ENCODE measurements at regions not wholly inside any gene's neighbourhood (a gene's known extent, or its start where the extent isn't known, plus 50 kb on each side); places are given as distances from the start of the nearest gene placed in this dataset.

- TF ChIP-seq CTCF (IDR thresholded peaks at IDR 0.05) (no peak), POLR2A (IDR thresholded peaks at IDR 0.05) (no peak), EP300 (IDR thresholded peaks at IDR 0.05) (no peak)
Observed at GRCh38 chr13:86757236-86757978, 913.8 kb upstream of the SLITRK5 start.

Data from ovary (tissue), 3 donors.